CD4-positive, alpha-beta T cell (primary cell): ENCODE measurements at regions not wholly inside any gene's neighbourhood (a gene's known extent, or its start where the extent isn't known, plus 50 kb on each side); places are given as distances from the start of the nearest gene placed in this dataset.

Experiments used
- ATAC-seq: fragments of 200-7000 bp; cut with Tn5 transposase; one replicate; pipeline ENCODE4 v1.10.0; 2022; ENCODE audit warnings: mild to moderate bottlenecking; ENCODE audit not compliant: poor library complexity
- CTCF ChIA-PET: fragments of 350-600 bp; sonication (Branson Sonifier 250); formaldehyde crosslinking; loops from one replicate; lab custom pipeline; 2021; ENCODE audit warnings: antibody characterized with exemption, inconsistent platforms; lab: Charles Lee
- POLR2A ChIA-PET: fragments of 350-600 bp; sonication (Branson Sonifier 250); formaldehyde crosslinking; loops from one replicate; lab custom pipeline; 2021; ENCODE audit warnings: antibody characterized with exemption, inconsistent platforms; lab: Charles Lee
- DNase-seq, 14 experiments: peaks; one replicate each; pipeline ENCODE4 v3.0.0-alpha.2; 2013 to 2020; ENCODE audit warnings: mixed read lengths in 2 of 14
- H3K27ac ChIP-seq, 2 donors: one replicate each; pipeline versions ENCODE4 v1.5.1 to v1.7.0; 2013; ENCODE audit warnings: low read length in 2 of 2, low read depth in 1 of 2, mild to moderate bottlenecking in 1 of 2
- H3K27me3 ChIP-seq, 2 experiments: 1 replicate in 1 of 2; 2 replicates in 1 of 2; pipeline versions ENCODE4 v1.6.1 to v1.7.0; 2013; ENCODE audit warnings: low read length in 2 of 2, control low read depth in 1 of 2, mild to moderate bottlenecking in 1 of 2, moderate library complexity in 1 of 2; ENCODE audit not compliant: insufficient read depth in 2 of 2, control insufficient read depth in 1 of 2
- H3K36me3 ChIP-seq: one replicate; pipeline ENCODE4 v1.6.1; 2013; ENCODE audit warnings: low read length, control low read depth; ENCODE audit not compliant: insufficient read depth
- H3K4me1 ChIP-seq: one replicate; pipeline ENCODE4 v1.6.1; 2013; ENCODE audit warnings: low read length, control low read depth; ENCODE audit not compliant: insufficient read depth
- H3K4me3 ChIP-seq: one replicate; pipeline ENCODE4 v1.5.1; 2013; ENCODE audit warnings: mild to moderate bottlenecking, low read length, moderate library complexity
- H3K9me3 ChIP-seq, 2 experiments: 1 replicate in 1 of 2; 2 replicates in 1 of 2; pipeline versions ENCODE4 v1.6.1 to v1.7.0; 2013; ENCODE audit warnings: low read length in 2 of 2, mild to moderate bottlenecking in 2 of 2, control low read depth in 1 of 2, moderate library complexity in 1 of 2; ENCODE audit not compliant: control insufficient read depth in 1 of 2, insufficient read depth in 1 of 2
- H3K27ac Mint-ChIP-seq: one replicate; pipeline ENCODE4 v1.8.0; 2020; ENCODE audit warnings: mixed read lengths
- H3K27me3 Mint-ChIP-seq: one replicate; pipeline ENCODE4 v1.8.0; 2021; ENCODE audit warnings: mixed read lengths
- H3K36me3 Mint-ChIP-seq: one replicate; pipeline ENCODE4 v1.8.0; 2021; ENCODE audit warnings: low read depth, mixed read lengths
- H3K4me1 Mint-ChIP-seq: one replicate; pipeline ENCODE4 v1.8.0; 2021; ENCODE audit warnings: low read depth, mixed read lengths
- H3K4me3 Mint-ChIP-seq: one replicate; pipeline ENCODE4 v1.8.0; 2020; ENCODE audit warnings: mild to moderate bottlenecking, mixed read lengths
- H3K9me3 Mint-ChIP-seq: one replicate; pipeline ENCODE4 v1.8.0; 2020; ENCODE audit warnings: mixed read lengths
- CTCF ChIP-seq: fragments of 200-600 bp; IDR thresholded peaks from one replicate; pipeline ENCODE4 v1.8.0; 2022; ENCODE audit warnings: antibody characterized with exemption, mild to moderate bottlenecking
- intact Hi-C, 2 experiments: fragments of 100-400 bp; cut with DNase I in 1 of 2; cut with micrococcal nuclease in 1 of 2; formaldehyde crosslinking; loops; one replicate each; pipeline versions ENCODE4 v1.15.1 to v1.9.0; 2023 to 2025; cut with DNase I, micrococcal nuclease

GRCh38 chr9:95383845-95384244, 66.3 kb upstream of the FANCC start:
- no peak for TF ChIP-seq CTCF
- ChIA-PET POLR2A (no interaction called here), CTCF (no interaction called here)
- Mint-ChIP-seq H3K27me3 (peaks cover 38% of the 10 kb centered on the region), H3K36me3 (no peaks in the 10 kb centered on the region), H3K4me1 (no peaks in the 10 kb centered on the region), H3K9me3 (no peaks in the 10 kb centered on the region), H3K4me3 (no peak overlapping the region), H3K27ac (no peak overlapping the region)
- H3K36me3 ChIP-seq = no peaks in the 10 kb centered on the region
- DNase-seq = no peak
- H3K27me3 ChIP-seq = peaks cover 12 to 19% of the 10 kb centered on the region in 2 experiments
- H3K4me1 ChIP-seq = peaks cover 2% of the 10 kb centered on the region
- no peak for ATAC-seq
- H3K9me3 ChIP-seq = no peaks in the 10 kb centered on the region
- H3K27ac ChIP-seq = no peak overlapping the region
- intact Hi-C loops = no loop called here
- H3K4me3 ChIP-seq = no peak overlapping the region

- ChIA-PET POLR2A (no interaction called here), CTCF (no interaction called here)
- H3K4me3 ChIP-seq = no peak overlapping the region
- H3K4me1 ChIP-seq = peaks cover 2% of the 10 kb centered on the region
- peaks cover 12 to 20% of the 10 kb centered on the region in 2 experiments for H3K27me3 ChIP-seq
- H3K36me3 ChIP-seq = no peaks in the 10 kb centered on the region
- no peaks in the 10 kb centered on the region for H3K36me3 Mint-ChIP-seq
- H3K4me3 Mint-ChIP-seq = no peak overlapping the region
- H3K4me1 Mint-ChIP-seq = no peaks in the 10 kb centered on the region
- peaks cover 38% of the 10 kb centered on the region for H3K27me3 Mint-ChIP-seq
- intact Hi-C loops = no loop called here
- H3K27ac ChIP-seq = no peak overlapping the region
- DNase-seq (no peak), ATAC-seq (no peak)
- no peaks in the 10 kb centered on the region for H3K9me3 ChIP-seq
- H3K27ac Mint-ChIP-seq = no peak overlapping the region
- TF ChIP-seq CTCF = no peak
- H3K9me3 Mint-ChIP-seq = no peaks in the 10 kb centered on the region
Observed at GRCh38 chr9:95383185-95383676, 65.7 kb upstream of the FANCC start.

- Mint-ChIP-seq H3K4me1 (no peaks in the 10 kb centered on the region), H3K9me3 (no peaks in the 10 kb centered on the region), H3K36me3 (no peaks in the 10 kb centered on the region), H3K4me3 (no peak overlapping the region), H3K27ac (no peak overlapping the region), H3K27me3 (peaks cover 44% of the 10 kb centered on the region)
- TF ChIP-seq CTCF = no peak
- Histone ChIP-seq H3K36me3 (no peaks in the 10 kb centered on the region), H3K9me3 (no peaks in the 10 kb centered on the region), H3K4me1 (peaks cover 2% of the 10 kb centered on the region), H3K27ac (no peak overlapping the region), H3K27me3 (peaks cover 14 to 20% of the 10 kb centered on the region in 2 experiments), H3K4me3 (no peak overlapping the region)
- intact Hi-C loops = no loop called here
- ChIA-PET CTCF (no interaction called here), POLR2A (interaction anchor here (0.6 kb wide), 1 partner anchor 194 kb away, joined by 4 read pairs; no protein-coding TSS in a partner anchor)
- ATAC-seq (no peak), DNase-seq (no peak)
Observed at GRCh38 chr9:95382433-95382832, 64.9 kb upstream of the FANCC start.
